ENCODE measurements at regions not wholly inside any gene's neighbourhood (a gene's known extent, or its start where the extent isn't known, plus 50 kb on each side); places are given as distances from the start of the nearest gene placed in this dataset.

GRCh38 chr13:37406031-37406430, 192.5 kb downstream of the POSTN start:
- no peak for DNase-seq

DNA sequence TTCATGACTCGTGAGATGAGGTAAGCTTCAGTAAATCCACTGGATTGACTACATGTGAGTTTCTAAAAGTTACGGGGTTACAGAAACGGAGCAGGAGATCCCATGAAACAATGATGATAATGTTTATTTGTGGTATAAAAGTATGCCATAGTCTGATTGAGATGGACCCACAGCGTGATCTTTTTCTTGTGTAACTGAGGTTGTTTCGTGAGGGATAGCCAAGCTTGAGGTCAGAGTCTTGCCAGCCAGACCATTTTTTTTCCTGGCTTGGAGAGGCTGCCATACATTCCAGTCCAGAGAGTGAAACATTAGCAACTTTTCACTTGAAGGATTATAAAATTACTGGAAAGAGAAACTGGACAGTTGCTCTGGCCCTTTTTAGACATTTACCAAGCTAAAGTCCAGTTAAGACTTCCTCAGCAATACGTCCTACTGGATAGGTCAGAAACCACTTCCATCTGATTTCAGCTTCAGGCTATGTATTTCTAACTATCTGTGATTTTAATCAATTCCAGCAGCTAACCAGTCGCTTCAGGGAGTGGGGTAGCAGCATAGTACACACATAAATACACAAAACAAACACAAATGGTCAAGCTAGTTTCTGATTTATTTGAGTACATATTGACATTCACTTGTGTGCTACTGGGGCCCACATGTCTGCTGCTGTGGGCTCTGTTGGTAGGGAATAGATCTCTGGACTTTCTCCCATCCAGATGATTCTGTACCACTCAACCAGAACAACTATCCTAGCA, 194.6 kb downstream of the POSTN start:
- no peak for DNase-seq

DNA sequence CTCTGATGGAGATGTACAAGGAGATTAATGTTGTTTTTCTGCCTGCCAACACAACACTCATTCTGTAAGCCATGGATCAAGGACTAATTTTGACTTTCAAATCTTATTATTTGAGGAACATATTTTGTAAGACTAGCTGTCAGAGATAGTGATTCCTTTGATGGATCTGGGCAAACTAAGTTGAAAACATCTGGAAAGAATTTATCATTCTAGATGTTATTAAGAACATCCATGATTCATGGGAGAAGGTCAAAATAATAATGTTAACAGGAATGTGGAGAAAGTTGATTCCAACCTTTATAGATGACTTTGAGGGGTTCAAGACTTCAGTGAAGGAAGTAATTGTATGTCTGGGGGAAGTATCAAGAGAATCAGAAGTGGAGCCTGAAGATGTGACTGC, 196.8 kb downstream of the POSTN start:
- no peak for DNase-seq

- no peak for DNase-seq
Observed at GRCh38 chr13:37397535-37397934, 201.0 kb downstream of the POSTN start.

- DNase-seq = no peak
Observed at GRCh38 chr13:37395544-37395943, 203.0 kb downstream of the POSTN start.

DNA sequence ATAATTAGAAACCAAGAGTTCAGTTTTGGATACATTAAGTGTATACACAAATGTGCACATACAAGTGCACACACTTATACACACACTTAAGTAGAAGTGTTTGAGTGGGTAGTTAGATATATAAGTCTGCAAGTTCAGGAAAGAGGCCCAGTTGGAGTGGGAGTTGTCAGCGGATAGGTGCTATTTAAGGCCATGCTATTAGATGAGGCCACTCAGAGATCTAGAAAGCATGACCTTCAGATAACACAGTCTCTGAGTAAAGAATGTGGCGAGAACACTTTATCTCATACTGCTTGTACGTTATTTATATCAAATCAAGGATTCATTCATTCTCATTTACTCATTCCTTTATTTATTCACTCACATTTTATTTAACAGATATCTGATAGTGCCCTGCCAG, 206.2 kb downstream of the POSTN start:
- no peak for DNase-seq

DNA sequence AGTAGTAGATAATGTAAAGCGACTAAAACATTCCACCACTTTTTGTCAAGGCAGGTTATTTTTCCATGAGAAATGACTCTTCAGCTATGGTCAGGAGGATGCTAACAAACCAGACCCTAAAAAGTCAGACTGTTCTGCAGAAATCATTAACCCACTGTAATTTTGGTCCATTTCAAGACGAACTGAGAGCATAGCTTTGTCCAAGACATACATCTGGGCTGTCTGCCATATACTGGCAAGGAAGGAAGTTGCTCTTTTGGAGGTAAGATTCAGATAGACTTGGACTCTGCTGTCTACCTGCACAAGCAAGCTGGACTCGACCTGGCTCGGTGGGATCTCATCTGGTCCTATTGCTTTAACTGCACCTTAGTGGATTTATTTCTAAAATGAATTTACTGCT, 207.8 kb downstream of the POSTN start:
- DNase-seq = no peak

GRCh38 chr13:37385956-37386670, 212.5 kb downstream of the POSTN start:
- no peak for DNase-seq

- DNase-seq = no peak
Observed at GRCh38 chr13:37385248-37385647, 213.3 kb downstream of the POSTN start.

DNA sequence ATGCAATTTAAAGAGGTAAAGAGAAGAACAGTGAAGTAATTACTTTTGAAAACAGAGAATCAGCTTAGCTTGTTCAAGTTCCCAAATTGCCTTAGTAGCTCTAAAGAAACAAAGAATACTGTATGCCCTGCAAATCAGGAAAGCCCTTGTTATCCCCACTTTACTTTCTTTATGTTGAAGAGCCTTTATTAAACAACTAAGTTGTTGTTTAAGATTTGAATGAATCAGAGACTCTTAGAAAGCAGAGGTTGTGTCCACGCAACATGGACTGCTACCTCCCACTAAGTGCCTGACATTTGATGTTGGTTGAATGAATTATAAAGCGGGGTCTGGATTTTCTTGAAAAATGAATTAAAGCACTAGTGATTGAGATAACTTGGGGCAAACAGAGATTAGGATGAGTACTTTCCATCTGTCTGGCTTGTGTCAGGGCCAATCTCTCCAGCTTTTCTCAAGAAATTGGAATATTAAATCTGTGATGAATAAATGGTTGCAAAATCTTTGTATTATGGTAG, 214.7 kb downstream of the POSTN start:
- no peak for DNase-seq

GRCh38 chr13:37383046-37383445, 215.5 kb downstream of the POSTN start:
- DNase-seq = no peak

DNA sequence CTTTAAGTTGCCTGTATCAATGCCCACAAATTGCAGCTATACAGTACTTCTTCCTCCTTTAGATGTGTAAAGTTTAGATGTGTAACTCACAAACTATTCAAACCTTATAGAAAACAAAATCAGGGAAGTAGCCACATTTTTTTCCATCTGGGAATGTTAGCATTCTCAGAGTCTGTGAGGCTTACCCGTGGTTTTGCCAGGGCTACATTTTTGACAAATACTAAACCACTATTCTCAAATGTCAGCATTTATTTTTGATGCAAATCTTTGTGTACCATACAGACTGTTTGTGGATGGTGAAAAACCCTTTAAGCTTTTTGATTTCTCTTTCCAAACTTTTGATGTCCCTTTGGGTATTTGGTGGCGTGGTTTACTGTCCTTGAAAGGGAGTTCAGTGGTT, 216.4 kb downstream of the POSTN start:
- DNase-seq = no peak

DNA sequence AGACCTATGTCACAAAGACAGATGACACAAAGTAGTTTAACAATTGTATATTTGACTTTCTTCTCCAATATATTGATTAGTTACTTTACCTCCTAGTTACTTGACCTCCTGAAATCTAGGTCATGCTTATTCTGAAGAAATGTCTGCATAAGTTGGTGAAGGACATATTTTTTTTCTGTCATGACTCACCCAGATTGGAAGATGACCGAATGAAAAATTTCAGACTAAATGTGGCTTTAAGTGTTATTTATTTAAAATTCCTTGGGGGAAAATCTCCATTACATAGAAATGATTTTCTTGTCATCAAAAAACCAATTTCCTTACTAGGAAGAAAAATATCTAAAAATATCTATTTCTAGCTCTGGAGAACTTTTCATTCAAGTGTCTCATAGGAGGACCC, 217.1 kb downstream of the POSTN start:
- no peak for DNase-seq

GRCh38 chr13:37379841-37380240, 218.7 kb downstream of the POSTN start:
- DNase-seq = no peak

DNA sequence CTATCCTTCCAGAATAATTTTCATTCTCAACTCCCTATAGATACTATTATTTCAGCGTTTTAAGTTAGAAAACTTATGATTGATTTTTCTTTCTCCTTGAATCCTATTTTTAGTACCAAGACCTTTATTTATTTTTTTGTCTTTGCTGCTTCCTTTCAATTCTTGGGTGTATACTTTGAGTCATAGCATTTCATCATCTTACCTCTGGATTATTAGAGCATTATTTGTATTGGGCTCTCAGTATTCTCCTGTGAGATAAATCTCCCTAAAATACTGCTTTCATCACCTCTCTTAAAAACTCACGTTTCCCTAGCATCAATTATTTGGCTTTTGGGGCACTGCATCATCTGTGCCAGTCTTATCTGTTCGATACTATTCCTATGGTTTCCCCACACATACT, 222.8 kb downstream of the POSTN start:
- DNase-seq = no peak

GRCh38 chr13:37375071-37375470, 223.5 kb downstream of the POSTN start:
- no peak for DNase-seq

GRCh38 chr13:37369616-37370015, 229.0 kb downstream of the POSTN start:
- DNase-seq = no peak

- no peak for DNase-seq
Observed at GRCh38 chr13:37368501-37368900, 230.1 kb downstream of the POSTN start.

GRCh38 chr13:37366044-37366770, 232.4 kb downstream of the POSTN start:
- no peak for DNase-seq

GRCh38 chr13:37365496-37365895, 233.1 kb downstream of the POSTN start:
- no peak for DNase-seq

- no peak for DNase-seq
Observed at GRCh38 chr13:37364956-37365355, 233.6 kb downstream of the POSTN start.

DNA sequence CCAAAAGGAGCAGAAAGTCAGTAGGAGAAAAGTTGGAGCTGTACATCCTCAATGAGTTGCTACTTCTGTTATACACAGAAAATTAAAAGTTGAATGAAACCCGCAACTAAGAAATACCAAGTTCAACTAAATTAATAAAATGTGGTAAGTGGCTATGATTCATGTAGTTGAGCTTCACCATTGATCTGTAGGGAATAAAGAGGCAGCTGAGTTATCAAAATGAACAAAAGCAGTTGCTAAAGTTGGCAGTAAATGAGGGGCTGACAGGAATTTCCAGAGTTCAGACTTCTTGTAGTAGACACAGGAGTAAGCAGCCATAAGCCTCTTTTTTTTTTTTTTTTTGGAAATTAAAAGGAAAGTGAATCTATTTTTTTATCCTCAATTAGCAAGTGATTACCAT, 234.6 kb downstream of the POSTN start:
- DNase-seq = no peak

- DNase-seq = no peak
Observed at GRCh38 chr13:37361608-37362007, 237.0 kb downstream of the POSTN start.
